ENCODE measurements at regions not wholly inside any gene's neighbourhood (a gene's known extent, or its start where the extent isn't known, plus 50 kb on each side); places are given as distances from the start of the nearest gene placed in this dataset.

DNA sequence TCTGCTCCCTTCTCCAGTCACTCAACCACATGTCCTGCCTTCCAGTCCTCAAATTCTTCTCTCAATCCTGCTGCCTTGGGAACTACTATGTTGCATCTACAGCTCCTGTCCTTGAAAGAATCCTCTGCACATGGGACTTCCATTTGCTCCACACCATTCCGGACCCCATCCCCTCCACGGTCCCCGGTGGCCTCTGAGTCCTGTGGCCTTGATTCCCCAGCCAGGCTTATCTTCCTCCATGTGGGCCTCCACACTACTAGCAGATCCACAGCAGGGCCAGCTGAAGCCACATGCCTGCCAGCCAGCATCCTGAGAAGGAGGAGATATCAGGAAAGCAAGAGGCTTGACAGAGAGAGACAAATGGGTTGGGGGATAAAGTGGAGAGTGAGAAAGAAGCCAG is 1323.8 kb downstream of the UQCRFS1 start:
- TF ChIP-seq, protein P1, sequence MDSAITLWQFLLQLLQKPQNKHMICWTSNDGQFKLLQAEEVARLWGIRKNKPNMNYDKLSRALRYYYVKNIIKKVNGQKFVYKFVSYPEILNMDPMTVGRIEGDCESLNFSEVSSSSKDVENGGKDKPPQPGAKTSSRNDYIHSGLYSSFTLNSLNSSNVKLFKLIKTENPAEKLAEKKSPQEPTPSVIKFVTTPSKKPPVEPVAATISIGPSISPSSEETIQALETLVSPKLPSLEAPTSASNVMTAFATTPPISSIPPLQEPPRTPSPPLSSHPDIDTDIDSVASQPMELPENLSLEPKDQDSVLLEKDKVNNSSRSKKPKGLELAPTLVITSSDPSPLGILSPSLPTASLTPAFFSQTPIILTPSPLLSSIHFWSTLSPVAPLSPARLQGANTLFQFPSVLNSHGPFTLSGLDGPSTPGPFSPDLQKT (IDR thresholded peaks at IDR 0.05; ENCODE audit: borderline replicate concordance, low read depth, low read length) = no peak
- TF ChIP-seq, protein P2, sequence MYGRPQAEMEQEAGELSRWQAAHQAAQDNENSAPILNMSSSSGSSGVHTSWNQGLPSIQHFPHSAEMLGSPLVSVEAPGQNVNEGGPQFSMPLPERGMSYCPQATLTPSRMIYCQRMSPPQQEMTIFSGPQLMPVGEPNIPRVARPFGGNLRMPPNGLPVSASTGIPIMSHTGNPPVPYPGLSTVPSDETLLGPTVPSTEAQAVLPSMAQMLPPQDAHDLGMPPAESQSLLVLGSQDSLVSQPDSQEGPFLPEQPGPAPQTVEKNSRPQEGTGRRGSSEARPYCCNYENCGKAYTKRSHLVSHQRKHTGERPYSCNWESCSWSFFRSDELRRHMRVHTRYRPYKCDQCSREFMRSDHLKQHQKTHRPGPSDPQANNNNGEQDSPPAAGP (tag by site-specific recombination; IDR thresholded peaks at IDR 0.05) = no peak
- TF ChIP-seq ZNF350 (tag by site-specific recombination; IDR thresholded peaks at IDR 0.05) = no peak
- TF ChIP-seq ZFP3 (tag by site-specific recombination; IDR thresholded peaks at IDR 0.05; ENCODE audit: low read depth) = no peak
- TF ChIP-seq YY1 (tag by site-specific recombination; IDR thresholded peaks at IDR 0.05) = no peak
- TF ChIP-seq, protein P3, sequence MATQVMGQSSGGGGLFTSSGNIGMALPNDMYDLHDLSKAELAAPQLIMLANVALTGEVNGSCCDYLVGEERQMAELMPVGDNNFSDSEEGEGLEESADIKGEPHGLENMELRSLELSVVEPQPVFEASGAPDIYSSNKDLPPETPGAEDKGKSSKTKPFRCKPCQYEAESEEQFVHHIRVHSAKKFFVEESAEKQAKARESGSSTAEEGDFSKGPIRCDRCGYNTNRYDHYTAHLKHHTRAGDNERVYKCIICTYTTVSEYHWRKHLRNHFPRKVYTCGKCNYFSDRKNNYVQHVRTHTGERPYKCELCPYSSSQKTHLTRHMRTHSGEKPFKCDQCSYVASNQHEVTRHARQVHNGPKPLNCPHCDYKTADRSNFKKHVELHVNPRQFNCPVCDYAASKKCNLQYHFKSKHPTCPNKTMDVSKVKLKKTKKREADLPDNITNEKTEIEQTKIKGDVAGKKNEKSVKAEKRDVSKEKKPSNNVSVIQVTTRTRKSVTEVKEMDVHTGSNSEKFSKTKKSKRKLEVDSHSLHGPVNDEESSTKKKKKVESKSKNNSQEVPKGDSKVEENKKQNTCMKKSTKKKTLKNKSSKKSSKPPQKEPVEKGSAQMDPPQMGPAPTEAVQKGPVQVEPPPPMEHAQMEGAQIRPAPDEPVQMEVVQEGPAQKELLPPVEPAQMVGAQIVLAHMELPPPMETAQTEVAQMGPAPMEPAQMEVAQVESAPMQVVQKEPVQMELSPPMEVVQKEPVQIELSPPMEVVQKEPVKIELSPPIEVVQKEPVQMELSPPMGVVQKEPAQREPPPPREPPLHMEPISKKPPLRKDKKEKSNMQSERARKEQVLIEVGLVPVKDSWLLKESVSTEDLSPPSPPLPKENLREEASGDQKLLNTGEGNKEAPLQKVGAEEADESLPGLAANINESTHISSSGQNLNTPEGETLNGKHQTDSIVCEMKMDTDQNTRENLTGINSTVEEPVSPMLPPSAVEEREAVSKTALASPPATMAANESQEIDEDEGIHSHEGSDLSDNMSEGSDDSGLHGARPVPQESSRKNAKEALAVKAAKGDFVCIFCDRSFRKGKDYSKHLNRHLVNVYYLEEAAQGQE (tag by site-specific recombination; IDR thresholded peaks at IDR 0.05) = no peak
